ENCODE measurements at regions not wholly inside any gene's neighbourhood (a gene's known extent, or its start where the extent isn't known, plus 50 kb on each side); places are given as distances from the start of the nearest gene placed in this dataset.

DNA sequence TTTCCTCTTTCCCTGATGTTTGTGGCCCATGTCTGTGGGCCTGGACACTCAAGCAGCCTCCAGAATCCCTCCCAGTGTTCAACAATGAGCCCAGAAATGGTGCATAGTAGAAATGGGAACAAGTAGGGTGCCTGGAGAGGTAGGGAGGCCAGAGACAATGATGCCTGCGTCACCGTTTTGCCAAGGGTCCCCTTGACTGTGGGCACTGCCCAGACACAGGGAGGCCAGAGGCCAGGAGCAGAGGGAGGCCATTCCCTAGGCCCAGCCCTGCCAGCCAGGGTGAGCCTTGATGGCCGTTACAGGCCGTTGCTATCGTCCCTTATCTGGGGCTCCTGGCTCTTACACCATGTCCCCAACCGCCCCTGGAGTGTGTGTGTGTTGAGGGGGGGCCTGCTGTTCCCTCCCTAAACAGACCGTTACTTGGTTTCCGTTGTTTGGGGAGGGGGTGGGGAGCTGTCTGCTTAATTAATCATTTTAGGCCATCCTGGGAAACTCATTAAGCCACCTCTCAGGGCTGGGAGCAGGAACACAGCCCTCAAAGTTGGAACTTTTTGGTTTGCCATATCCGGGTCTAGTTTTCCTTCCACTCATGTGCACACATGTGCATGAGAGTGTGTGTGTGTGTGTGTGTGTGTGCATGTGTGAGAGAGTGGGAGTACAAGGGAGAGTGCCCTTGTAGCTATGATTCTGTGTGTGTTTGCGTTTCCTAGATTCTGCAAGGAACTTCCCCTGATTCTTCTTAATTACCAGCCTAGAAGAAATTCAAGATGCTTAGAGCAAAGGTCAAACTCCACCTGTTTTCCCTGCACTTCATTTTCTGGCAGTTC is 135.2 kb upstream of the HAAO start:
- no peak overlapping the region for H3K4me3 ChIP-seq
- peaks cover 13% of the 10 kb centered on the region for H3K27me3 Mint-ChIP-seq (ENCODE audit: insufficient read depth, low read depth, poor library complexity)
- ATAC-seq (no peak), DNase-seq (ENCODE audit: low spot score) (no peak)
- H3K4me3 Mint-ChIP-seq, result no peak overlapping the region
- no peaks in the 10 kb centered on the region for H4K20me1 ChIP-seq (replicated peaks; ENCODE audit: insufficient read depth)
- peaks cover 61% of the 10 kb centered on the region for H3K4me1 ChIP-seq (ENCODE audit: insufficient read depth)
- H3F3A ChIP-seq (replicated peaks; ENCODE audit: low read depth), result no peaks in the 10 kb centered on the region; the same call in 1 of the 2 replicates
- H3K27ac Mint-ChIP-seq, result peak overlapping the region; percentile 82; the same call in 1 of the 2 replicates
- H3K9me2 ChIP-seq (ENCODE audit: insufficient read depth), result peaks cover 8% of the 10 kb centered on the region
- H3K79me2 ChIP-seq (replicated peaks; ENCODE audit: insufficient read depth), result no peaks in the 10 kb centered on the region
- no peak overlapping the region for H3K27ac ChIP-seq (ENCODE audit: low read depth)
- H3K36me3 ChIP-seq (ENCODE audit: insufficient read depth), result no peaks in the 10 kb centered on the region
- H3K4me1 Mint-ChIP-seq, result peaks cover 74% of the 10 kb centered on the region
- no peaks in the 10 kb centered on the region for H3K27me3 ChIP-seq (ENCODE audit: insufficient read depth)
- TF ChIP-seq ZNF114 (CRISPR knock-in tag; IDR thresholded peaks at IDR 0.05), result no peak
- no peaks in the 10 kb centered on the region for H3K36me3 Mint-ChIP-seq (ENCODE audit: low read depth)
- H2AFZ ChIP-seq, result peak overlapping the region; percentile 97
- no peaks in the 10 kb centered on the region for H3K9me3 Mint-ChIP-seq
- H3K4me2 ChIP-seq, result no peak overlapping the region

GRCh38 chr2:42926434-42927333 is 134.3 kb upstream of the HAAO start:
- peak overlapping the region; percentile 89 for H3K27ac Mint-ChIP-seq
- ATAC-seq, result peak; percentile 2; the same call in 1 of the 3 replicates
- peaks cover 15% of the 10 kb centered on the region for H3K27me3 Mint-ChIP-seq (ENCODE audit: insufficient read depth, low read depth, poor library complexity)
- Histone ChIP-seq H3K27ac (ENCODE audit: low read depth) (peak overlapping the region; percentile 63; the same call in 1 of the 2 replicates), H3K36me3 (ENCODE audit: insufficient read depth) (no peaks in the 10 kb centered on the region), H3K4me3 (no peak overlapping the region), H3K9me2 (ENCODE audit: insufficient read depth) (peaks cover 8% of the 10 kb centered on the region), H3K4me2 (peak overlapping the region; percentile 55; the same call in 1 of the 2 replicates), H3K27me3 (ENCODE audit: insufficient read depth) (no peaks in the 10 kb centered on the region), H3K4me1 (ENCODE audit: insufficient read depth) (peaks cover 61% of the 10 kb centered on the region), H2AFZ (peak overlapping the region; percentile 97), H3K79me2 (replicated peaks; ENCODE audit: insufficient read depth) (no peaks in the 10 kb centered on the region), H4K20me1 (replicated peaks; ENCODE audit: insufficient read depth) (no peaks in the 10 kb centered on the region), H3F3A (replicated peaks; ENCODE audit: low read depth) (no peaks in the 10 kb centered on the region; the same call in 1 of the 2 replicates)
- no peaks in the 10 kb centered on the region; the same call in 2 of the 3 replicates for H3K9me3 Mint-ChIP-seq
- H3K4me3 Mint-ChIP-seq, result no peak overlapping the region; the same call in 2 of the 3 replicates
- no peaks in the 10 kb centered on the region for H3K36me3 Mint-ChIP-seq (ENCODE audit: low read depth)
- H3K4me1 Mint-ChIP-seq, result peaks cover 74% of the 10 kb centered on the region
- DNase-seq (ENCODE audit: low spot score), result peak; percentile 22
- TF ChIP-seq ETS1 (IDR thresholded peaks at IDR 0.05) (no peak), ZNF114 (CRISPR knock-in tag; IDR thresholded peaks at IDR 0.05) (no peak), EZH2phosphoT487 (IDR thresholded peaks at IDR 0.05; ENCODE audit: unreplicated experiment) (no peak), NANOG (IDR thresholded peaks at IDR 0.05; ENCODE audit: borderline replicate concordance) (no peak), POLR2AphosphoS5 (IDR thresholded peaks at IDR 0.05; ENCODE audit: low read depth) (no peak), ZNF331 (CRISPR knock-in tag; IDR thresholded peaks at IDR 0.05; ENCODE audit: low read depth) (no peak), JUNB (IDR thresholded peaks at IDR 0.05; ENCODE audit: unreplicated experiment) (no peak), EZH2 (IDR thresholded peaks at IDR 0.05; ENCODE audit: low read depth, unreplicated experiment) (no peak)
- TF ChIP-seq, protein P1, sequence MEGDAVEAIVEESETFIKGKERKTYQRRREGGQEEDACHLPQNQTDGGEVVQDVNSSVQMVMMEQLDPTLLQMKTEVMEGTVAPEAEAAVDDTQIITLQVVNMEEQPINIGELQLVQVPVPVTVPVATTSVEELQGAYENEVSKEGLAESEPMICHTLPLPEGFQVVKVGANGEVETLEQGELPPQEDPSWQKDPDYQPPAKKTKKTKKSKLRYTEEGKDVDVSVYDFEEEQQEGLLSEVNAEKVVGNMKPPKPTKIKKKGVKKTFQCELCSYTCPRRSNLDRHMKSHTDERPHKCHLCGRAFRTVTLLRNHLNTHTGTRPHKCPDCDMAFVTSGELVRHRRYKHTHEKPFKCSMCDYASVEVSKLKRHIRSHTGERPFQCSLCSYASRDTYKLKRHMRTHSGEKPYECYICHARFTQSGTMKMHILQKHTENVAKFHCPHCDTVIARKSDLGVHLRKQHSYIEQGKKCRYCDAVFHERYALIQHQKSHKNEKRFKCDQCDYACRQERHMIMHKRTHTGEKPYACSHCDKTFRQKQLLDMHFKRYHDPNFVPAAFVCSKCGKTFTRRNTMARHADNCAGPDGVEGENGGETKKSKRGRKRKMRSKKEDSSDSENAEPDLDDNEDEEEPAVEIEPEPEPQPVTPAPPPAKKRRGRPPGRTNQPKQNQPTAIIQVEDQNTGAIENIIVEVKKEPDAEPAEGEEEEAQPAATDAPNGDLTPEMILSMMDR (conservative IDR thresholded peaks at IDR 0.05; ENCODE audit: low read depth in 2 of 2), result no peak
- TF ChIP-seq, protein P2, sequence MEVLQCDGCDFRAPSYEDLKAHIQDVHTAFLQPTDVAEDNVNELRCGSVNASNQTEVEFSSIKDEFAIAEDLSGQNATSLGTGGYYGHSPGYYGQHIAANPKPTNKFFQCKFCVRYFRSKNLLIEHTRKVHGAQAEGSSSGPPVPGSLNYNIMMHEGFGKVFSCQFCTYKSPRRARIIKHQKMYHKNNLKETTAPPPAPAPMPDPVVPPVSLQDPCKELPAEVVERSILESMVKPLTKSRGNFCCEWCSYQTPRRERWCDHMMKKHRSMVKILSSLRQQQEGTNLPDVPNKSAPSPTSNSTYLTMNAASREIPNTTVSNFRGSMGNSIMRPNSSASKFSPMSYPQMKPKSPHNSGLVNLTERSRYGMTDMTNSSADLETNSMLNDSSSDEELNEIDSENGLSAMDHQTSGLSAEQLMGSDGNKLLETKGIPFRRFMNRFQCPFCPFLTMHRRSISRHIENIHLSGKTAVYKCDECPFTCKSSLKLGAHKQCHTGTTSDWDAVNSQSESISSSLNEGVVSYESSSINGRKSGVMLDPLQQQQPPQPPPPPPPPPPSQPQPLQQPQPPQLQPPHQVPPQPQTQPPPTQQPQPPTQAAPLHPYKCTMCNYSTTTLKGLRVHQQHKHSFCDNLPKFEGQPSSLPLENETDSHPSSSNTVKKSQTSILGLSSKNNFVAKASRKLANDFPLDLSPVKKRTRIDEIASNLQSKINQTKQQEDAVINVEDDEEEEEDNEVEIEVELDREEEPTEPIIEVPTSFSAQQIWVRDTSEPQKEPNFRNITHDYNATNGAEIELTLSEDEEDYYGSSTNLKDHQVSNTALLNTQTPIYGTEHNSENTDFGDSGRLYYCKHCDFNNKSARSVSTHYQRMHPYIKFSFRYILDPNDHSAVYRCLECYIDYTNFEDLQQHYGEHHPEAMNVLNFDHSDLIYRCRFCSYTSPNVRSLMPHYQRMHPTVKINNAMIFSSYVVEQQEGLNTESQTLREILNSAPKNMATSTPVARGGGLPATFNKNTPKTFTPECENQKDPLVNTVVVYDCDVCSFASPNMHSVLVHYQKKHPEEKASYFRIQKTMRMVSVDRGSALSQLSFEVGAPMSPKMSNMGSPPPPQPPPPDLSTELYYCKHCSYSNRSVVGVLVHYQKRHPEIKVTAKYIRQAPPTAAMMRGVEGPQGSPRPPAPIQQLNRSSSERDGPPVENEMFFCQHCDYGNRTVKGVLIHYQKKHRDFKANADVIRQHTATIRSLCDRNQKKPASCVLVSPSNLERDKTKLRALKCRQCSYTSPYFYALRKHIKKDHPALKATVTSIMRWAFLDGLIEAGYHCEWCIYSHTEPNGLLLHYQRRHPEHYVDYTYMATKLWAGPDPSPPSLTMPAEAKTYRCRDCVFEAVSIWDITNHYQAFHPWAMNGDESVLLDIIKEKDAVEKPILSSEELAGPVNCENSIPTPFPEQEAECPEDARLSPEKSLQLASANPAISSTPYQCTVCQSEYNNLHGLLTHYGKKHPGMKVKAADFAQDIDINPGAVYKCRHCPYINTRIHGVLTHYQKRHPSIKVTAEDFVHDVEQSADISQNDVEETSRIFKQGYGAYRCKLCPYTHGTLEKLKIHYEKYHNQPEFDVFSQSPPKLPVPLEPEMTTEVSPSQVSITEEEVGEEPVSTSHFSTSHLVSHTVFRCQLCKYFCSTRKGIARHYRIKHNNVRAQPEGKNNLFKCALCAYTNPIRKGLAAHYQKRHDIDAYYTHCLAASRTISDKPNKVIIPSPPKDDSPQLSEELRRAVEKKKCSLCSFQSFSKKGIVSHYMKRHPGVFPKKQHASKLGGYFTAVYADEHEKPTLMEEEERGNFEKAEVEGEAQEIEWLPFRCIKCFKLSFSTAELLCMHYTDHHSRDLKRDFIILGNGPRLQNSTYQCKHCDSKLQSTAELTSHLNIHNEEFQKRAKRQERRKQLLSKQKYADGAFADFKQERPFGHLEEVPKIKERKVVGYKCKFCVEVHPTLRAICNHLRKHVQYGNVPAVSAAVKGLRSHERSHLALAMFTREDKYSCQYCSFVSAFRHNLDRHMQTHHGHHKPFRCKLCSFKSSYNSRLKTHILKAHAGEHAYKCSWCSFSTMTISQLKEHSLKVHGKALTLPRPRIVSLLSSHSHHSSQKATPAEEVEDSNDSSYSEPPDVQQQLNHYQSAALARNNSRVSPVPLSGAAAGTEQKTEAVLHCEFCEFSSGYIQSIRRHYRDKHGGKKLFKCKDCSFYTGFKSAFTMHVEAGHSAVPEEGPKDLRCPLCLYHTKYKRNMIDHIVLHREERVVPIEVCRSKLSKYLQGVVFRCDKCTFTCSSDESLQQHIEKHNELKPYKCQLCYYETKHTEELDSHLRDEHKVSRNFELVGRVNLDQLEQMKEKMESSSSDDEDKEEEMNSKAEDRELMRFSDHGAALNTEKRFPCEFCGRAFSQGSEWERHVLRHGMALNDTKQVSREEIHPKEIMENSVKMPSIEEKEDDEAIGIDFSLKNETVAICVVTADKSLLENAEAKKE (CRISPR knock-in tag; IDR thresholded peaks at IDR 0.05), result no peak

Data from GM23338 (cell line).